GM19025 (cell line): ENCODE measurements at regions not wholly inside any gene's neighbourhood (a gene's known extent, or its start where the extent isn't known, plus 50 kb on each side); places are given as distances from the start of the nearest gene placed in this dataset.

Experiments used
- ATAC-seq: cut with Tn5 transposase; IDR thresholded peaks from one replicate; pipeline ENCODE4 v1.9.1; 2021; ENCODE audit warnings: mild to moderate bottlenecking, low read depth, moderate library complexity; ENCODE audit not compliant: unreplicated experiment

DNA sequence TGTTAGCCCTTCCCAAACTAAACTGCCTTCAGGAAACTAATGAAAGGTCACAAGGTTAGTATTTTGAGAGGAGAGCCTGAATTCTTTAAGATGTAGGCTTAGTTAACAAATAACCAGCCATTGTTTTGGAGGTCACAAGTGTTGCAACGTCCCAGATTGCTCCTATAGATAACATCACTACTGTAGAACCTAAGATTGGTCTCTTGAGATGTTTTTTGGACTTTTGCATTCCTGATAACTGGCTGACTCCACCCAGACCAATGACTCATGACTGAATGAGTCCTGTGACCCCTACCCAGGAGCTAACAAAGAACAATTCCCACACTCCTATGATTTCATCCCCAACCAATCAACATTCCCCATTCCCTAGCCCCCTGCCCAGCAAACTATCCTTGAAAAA, 178.8 kb downstream of the SCP2D1 start:
- ATAC-seq, result no peak

- no peak for ATAC-seq
Measured at GRCh38 chr20:18995455-18995854, 181.9 kb downstream of the SCP2D1 start.

DNA sequence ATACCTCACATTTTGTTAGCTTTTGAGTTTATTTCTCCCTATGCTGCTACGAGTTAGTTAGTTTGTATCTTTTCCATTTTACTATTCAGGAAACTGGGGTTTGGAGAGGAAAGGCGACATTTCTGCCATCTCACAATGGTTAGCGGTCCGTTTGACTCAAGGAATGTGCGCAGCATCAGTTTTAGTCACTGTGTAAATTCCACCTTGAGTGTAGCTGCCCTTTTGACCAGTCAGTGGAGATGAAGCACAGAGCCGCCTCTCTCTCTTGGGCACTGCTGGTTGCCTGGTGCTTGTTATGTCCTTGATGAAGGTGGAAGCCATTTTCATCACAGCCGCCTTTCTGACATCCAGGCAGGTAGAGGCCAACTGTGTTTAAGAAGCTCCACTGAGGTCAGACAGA, 185.5 kb downstream of the SCP2D1 start:
- ATAC-seq, result no peak

- ATAC-seq, result no peak
Measured at GRCh38 chr20:19000078-19000477, 186.5 kb downstream of the SCP2D1 start.

GRCh38 chr20:19001177-19001576, 187.6 kb downstream of the SCP2D1 start:
- no peak for ATAC-seq

- ATAC-seq, result no peak
Measured at GRCh38 chr20:19003366-19004336, 190.1 kb downstream of the SCP2D1 start.

GRCh38 chr20:19004975-19005374, 191.4 kb downstream of the SCP2D1 start:
- no peak for ATAC-seq

DNA sequence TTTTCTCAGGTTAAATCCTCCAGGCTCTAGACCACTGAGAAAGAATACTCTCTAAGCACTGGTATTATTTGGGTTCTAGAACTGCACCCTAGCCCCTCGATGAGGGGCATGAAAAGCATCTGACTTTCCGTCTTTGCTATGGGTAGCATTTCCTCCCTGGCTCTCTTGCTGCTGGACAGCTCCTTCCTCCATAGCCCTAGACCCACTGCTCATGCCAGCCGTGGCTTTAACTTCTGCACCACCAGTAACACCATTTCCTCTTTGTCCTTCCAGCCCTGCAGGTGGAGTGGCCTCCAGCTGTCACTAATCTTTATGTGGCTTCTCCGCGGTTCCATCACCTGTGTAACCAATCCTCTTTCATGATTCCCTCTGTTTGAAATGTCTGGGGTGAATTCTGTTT, 194.9 kb downstream of the SCP2D1 start:
- no peak for ATAC-seq

GRCh38 chr20:19009081-19009688, 195.6 kb downstream of the SCP2D1 start:
- ATAC-seq, result no peak

DNA sequence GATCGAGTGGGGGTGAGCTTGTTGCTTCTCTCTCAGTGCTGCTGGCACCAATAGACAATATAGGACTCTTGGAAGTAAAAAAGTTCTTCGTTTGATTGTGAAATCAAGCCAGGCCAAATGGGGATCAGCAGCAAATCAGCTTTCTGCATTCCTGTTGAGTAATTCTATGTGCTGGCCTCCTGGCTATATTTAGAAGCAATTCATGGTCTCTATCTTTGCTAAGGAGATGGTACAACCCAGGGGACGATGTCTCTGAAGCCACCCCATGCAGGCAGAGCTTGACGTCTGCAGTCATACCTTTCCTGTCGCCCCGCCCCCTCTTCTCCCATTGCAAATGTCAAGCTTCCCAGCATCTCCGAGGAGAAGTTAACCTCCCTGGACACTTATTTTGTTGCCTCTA, 199.1 kb downstream of the SCP2D1 start:
- no peak for ATAC-seq

- ATAC-seq, result no peak
Measured at GRCh38 chr20:19013907-19014306, 198.5 kb upstream of the SLC24A3 start.

- ATAC-seq, result no peak
Measured at GRCh38 chr20:19015351-19016139, 196.9 kb upstream of the SLC24A3 start.

DNA sequence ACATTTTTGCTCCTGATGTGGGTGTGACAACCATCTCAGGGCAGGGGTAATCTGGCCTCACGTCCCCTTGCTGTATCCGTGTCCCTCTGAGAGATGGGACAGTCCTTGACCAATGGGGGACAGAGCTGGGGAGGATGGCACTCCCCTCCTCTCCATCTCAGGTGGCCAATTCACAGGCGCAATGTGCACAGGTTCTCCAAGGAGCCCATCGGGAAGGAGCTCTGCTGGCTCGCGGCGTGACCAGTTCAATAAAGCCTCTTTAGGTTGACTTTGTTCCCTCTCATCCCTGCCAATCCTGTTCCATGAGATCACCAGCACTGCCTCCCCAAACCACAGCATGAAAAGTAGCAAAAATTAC, 196.3 kb upstream of the SLC24A3 start:
- no peak for ATAC-seq

DNA sequence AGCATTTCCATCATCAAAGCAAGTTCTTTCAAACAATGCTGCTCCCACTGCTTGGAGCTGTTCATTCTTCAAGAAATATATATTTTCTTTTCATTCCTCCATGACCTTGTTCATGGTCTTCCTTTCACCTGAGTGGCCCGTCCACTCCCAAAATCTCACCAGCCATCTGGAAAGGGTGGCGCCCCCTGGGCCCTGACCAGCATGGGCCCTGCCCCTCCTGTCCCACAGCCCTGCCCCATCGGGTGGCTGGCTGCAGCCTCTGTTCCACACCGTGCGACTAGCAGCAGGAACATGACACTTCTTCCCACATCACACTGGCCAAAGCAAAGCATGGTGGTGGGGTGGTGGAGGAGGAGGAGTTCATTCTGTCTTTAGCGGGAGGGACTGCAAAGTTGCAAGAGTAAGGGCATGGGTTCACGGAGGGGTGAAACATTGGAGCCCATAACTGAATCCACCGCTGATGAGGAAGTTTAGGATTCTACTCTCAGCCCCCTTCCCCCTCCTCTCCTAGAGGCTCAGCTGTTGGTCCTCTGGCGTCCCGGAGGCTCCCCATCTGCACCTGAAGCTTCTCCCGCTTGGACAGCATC, 195.2 kb upstream of the SLC24A3 start:
- ATAC-seq, result no peak

DNA sequence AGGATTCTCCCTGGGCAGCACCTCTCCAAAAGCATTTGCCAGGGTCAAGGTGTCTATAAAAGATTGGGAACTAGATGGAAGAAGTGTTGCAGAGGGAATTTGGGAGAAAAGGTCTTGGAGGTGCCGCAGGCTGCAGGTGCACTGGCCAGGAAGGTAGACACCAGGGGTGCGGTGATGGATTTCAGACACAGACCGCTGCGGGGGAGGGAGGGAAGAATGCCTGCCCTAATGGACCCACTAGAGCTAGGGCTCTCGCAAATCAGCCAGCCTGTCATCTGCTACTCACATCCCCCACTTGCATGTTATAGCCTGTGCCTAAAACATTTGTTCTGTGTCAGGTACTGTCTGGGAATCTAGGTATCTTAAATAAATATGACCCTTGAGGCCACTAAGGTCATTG, 193.6 kb upstream of the SLC24A3 start:
- no peak for ATAC-seq

GRCh38 chr20:19019734-19020364, 192.6 kb upstream of the SLC24A3 start:
- no peak for ATAC-seq

DNA sequence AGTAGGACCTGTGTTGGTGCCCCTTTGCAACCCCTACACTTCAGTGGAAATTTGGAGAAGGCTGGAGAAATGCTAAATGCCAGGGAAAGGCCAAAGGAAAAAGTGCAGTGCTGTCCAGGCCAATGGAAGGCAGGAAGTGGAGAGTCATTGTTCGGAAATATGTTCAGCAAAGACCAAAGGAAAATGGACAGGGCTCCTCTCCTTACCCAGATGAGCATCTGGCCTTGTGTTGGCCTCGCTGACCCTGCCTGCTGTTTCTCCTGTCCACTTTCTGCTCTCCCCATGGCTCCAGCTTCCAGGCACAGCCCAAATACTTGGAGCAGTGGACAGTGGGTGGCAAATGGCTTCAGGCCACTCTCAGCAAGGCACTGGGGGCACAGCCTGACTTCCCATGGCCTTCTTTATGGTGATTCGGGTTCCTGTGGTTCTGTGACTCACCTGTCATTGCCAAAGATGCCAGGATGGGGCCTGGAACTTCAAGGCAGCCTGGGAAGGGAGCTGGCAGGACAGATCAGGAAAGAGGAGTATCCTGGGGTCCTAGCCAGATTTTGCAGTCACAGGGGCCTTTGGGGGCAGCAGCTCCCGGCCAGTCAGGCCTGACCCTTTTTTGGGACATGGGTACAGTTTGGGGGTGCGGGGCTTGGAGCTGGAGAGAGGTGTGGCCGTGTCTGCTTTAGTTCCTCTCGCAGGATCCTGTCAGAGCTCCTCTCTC, 190.9 kb upstream of the SLC24A3 start:
- ATAC-seq, result no peak

DNA sequence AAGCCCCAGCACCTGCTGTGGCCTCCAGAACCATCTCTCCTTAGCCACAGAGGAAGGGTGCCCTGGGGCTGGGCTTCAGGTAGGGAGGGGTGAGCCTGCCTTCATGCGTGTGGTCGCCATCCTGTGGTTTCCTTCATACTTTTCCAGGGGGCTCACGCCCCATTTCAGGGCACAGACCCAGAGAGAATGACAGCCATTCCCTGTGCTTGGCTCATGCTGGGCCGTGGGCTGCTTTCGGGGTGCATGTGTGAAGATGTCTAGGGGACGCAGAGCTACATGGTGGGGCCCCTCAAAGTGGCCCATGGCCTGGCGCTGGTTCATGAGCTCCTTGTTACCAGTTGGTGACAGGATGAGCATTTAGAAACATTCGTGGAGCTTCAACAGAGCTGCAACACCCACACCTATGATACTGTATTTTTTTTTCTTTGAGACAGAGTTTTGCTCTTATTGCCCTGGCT, 190.3 kb upstream of the SLC24A3 start:
- no peak for ATAC-seq

GRCh38 chr20:19022791-19023448, 189.5 kb upstream of the SLC24A3 start:
- ATAC-seq, result no peak
